DOHH2 (cell line): ENCODE measurements at regions not wholly inside any gene's neighbourhood (a gene's known extent, or its start where the extent isn't known, plus 50 kb on each side); places are given as distances from the start of the nearest gene placed in this dataset.

Source experiments
- EZH2phosphoT487 ChIP-seq: fragments of 200-600 bp; sonication (generic); IDR thresholded peaks from 2 replicates; pipeline ENCODE4 v1.6.1; 2017; ENCODE audit warnings: borderline replicate concordance, mild to moderate bottlenecking, antibody characterized with exemption, low read length, moderate library complexity, mixed read lengths
- TF ChIP-seq, protein P1 (sequence below): fragments of 200-600 bp; sonication (generic); IDR thresholded peaks from one replicate; pipeline ENCODE4 v1.5.1; 2014; ENCODE audit warnings: antibody characterized with exemption, mild to moderate bottlenecking, low read depth, low read length; ENCODE audit not compliant: poor library complexity, severe bottlenecking

DNA sequence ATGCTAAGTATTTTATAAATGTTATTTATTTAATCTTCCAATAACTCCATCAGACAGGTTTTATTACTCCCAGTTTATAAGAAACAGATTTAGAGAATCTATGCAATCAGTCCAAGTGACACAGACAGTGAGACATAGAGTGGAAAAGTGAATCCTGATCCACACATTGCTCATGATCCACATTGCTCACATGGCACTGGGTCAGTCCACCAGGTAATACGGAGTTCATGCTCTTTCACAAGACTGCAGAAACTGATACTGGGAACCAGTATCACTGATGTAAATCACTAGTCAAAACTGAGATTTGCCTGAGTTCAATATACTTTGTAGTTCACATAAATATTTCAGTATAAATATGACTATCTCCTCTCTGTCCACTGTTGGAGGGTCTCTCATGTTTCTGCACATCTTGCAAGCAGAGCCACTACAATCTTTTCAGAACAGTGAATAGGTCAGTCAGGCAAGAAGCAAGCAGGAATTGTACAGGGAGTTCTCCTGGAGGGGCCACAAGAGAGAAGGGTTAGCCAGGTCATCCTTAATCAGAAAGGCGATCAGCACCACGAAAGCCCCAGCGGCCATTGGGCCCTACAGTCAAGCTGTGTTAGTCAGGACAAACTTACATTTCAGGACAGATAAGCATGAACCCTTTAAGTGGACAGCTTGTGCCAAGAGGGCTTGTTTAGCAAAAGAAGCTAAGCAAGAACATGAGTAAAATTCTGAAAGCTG lies 275.4 kb upstream of the NR5A2 start:
- TF ChIP-seq, protein P1, sequence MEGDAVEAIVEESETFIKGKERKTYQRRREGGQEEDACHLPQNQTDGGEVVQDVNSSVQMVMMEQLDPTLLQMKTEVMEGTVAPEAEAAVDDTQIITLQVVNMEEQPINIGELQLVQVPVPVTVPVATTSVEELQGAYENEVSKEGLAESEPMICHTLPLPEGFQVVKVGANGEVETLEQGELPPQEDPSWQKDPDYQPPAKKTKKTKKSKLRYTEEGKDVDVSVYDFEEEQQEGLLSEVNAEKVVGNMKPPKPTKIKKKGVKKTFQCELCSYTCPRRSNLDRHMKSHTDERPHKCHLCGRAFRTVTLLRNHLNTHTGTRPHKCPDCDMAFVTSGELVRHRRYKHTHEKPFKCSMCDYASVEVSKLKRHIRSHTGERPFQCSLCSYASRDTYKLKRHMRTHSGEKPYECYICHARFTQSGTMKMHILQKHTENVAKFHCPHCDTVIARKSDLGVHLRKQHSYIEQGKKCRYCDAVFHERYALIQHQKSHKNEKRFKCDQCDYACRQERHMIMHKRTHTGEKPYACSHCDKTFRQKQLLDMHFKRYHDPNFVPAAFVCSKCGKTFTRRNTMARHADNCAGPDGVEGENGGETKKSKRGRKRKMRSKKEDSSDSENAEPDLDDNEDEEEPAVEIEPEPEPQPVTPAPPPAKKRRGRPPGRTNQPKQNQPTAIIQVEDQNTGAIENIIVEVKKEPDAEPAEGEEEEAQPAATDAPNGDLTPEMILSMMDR, result no peak
- TF ChIP-seq EZH2phosphoT487, result no peak
